ENCODE measurements at regions not wholly inside any gene's neighbourhood (a gene's known extent, or its start where the extent isn't known, plus 50 kb on each side); places are given as distances from the start of the nearest gene placed in this dataset.

GRCh38 chr14:59081720-59082119 is 106.7 kb upstream of the DAAM1 start:
- TF ChIP-seq EZH2 (IDR thresholded peaks at IDR 0.05): no peak
- TF ChIP-seq, protein P1, sequence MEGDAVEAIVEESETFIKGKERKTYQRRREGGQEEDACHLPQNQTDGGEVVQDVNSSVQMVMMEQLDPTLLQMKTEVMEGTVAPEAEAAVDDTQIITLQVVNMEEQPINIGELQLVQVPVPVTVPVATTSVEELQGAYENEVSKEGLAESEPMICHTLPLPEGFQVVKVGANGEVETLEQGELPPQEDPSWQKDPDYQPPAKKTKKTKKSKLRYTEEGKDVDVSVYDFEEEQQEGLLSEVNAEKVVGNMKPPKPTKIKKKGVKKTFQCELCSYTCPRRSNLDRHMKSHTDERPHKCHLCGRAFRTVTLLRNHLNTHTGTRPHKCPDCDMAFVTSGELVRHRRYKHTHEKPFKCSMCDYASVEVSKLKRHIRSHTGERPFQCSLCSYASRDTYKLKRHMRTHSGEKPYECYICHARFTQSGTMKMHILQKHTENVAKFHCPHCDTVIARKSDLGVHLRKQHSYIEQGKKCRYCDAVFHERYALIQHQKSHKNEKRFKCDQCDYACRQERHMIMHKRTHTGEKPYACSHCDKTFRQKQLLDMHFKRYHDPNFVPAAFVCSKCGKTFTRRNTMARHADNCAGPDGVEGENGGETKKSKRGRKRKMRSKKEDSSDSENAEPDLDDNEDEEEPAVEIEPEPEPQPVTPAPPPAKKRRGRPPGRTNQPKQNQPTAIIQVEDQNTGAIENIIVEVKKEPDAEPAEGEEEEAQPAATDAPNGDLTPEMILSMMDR (IDR thresholded peaks at IDR 0.05): no peak
- TF ChIP-seq EZH2phosphoT487 (IDR thresholded peaks at IDR 0.05): no peak

Measured in neural progenitor cell (in vitro differentiated cells).